Fibroblast of mammary gland (primary cell): ENCODE measurements at regions not wholly inside any gene's neighbourhood (a gene's known extent, or its start where the extent isn't known, plus 50 kb on each side); places are given as distances from the start of the nearest gene placed in this dataset.

Source experiments
- DNase-seq: peaks from one replicate; pipeline ENCODE4 v3.0.0-alpha.2; 2010; ENCODE audit warnings: low read depth
- H3K4me3 ChIP-seq: 2 replicates; pipeline ENCODE4 v1.5.1; 2011; ENCODE audit warnings: low read depth, mild to moderate bottlenecking, low read length, moderate library complexity; ENCODE audit not compliant: control insufficient read depth
- CTCF ChIP-seq: conservative IDR thresholded peaks from 2 replicates; pipeline ENCODE4 v1.5.1; 2011; ENCODE audit warnings: low read depth, low read length, inconsistent platforms; ENCODE audit not compliant: control insufficient read depth, insufficient read depth

- no peak overlapping the region for H3K4me3 ChIP-seq
- DNase-seq, result no peak
- TF ChIP-seq CTCF, result no peak
Measured at GRCh38 chr20:6888736-6889395, 121.4 kb downstream of the BMP2 start.

- no peak overlapping the region for H3K4me3 ChIP-seq
- no peak for DNase-seq
- TF ChIP-seq CTCF, result no peak
Measured at GRCh38 chr20:6892724-6893123, 125.2 kb downstream of the BMP2 start.

DNA sequence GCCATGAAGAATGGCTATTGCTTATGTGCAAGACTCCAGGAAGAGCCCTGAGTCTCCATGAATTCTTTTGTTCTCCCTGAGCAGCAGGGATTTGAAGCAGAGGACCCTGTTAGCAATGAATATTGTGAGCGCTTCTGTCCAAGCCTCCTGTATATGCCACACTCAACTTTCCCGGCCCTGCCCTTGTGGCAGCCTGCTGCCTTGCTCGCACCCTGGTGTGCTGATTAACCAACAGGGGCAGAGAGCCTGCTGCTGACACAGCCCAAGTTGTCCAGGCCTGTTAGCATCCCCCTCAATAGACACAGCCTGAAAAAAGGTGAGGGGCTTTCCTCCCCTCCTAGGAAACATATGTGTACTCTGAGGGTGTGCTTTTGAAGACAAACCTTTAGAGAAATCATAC lies 131.4 kb downstream of the BMP2 start:
- H3K4me3 ChIP-seq, result no peak overlapping the region
- DNase-seq, result no peak
- TF ChIP-seq CTCF, result no peak

DNA sequence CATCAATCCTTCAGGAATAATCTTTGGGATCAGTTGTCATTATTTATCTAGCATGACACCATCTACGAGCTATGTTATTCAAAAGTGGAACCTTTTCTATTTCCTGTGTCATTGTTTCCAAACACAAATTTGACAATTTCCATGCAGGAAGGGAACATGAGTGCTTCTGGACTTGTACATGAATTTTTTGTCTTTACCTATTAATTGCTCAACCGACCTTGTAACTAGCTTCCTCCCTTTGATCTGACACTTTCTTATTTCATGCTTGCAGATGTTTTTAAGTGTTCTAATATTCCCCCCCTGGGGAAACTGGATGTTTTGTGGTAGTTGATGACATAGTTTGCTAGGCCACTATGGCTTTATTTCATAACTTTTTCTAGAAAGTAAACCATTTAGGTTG lies 139.4 kb downstream of the BMP2 start:
- no peak for TF ChIP-seq CTCF
- no peak overlapping the region for H3K4me3 ChIP-seq
- no peak for DNase-seq

- no peak for TF ChIP-seq CTCF
Measured at GRCh38 chr20:6908673-6909072, 141.2 kb downstream of the BMP2 start.

GRCh38 chr20:6909608-6910007 lies 142.1 kb downstream of the BMP2 start:
- DNase-seq, result no peak
- H3K4me3 ChIP-seq, result no peak overlapping the region
- no peak for TF ChIP-seq CTCF

More at GRCh38 chr20:6908673-6909072, 141.2 kb downstream of the BMP2 start:
- DNase-seq, result no peak
- H3K4me3 ChIP-seq, result no peak overlapping the region

GRCh38 chr20:6914986-6915385 lies 147.5 kb downstream of the BMP2 start:
- no peak for TF ChIP-seq CTCF

More at GRCh38 chr20:6914986-6915385, 147.5 kb downstream of the BMP2 start:
- no peak for DNase-seq
- no peak overlapping the region for H3K4me3 ChIP-seq
